ENCODE measurements at regions not wholly inside any gene's neighbourhood (a gene's known extent, or its start where the extent isn't known, plus 50 kb on each side); places are given as distances from the start of the nearest gene placed in this dataset.

DNA sequence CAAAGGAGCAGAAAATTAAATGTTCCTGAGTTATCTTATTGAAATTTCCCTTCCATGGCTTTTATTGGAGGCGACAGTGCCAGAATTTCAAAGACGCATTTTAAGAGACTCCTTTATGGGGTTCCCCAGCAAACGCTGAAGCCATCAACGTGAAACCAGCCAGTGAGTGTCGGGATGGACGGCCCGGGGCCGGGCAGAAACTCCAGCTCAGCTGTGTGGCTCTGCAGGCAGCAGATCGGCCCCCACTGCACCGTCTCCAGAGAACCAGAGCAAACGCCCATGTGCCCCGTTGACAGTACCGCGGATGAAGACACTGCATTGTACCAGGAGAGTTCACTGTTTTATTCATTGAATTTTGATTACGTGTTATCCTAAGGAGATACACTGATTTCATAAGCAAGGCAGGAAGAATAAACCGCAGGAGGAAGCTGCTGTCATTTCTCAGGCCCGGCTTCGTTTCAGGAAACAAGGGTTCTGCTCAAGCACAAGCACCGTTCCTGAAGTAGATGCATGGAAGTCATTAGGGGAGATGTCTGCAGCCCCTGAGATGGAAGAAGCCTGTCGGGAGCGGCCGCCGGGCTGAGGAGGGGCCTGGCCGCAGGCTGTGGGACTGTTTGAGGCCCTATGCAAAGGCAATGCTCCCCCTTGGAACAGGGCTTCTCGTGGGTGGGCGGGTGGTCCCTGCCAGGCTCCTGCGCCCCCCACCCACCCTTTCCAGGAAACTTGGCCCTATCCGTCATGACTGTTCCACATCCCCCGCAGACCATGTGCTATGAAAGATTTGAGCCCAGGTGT lies 639.7 kb downstream of the TBC1D22A start:
- TF ChIP-seq POLR2A (IDR thresholded peaks at IDR 0.05; ENCODE audit: extremely low read depth, insufficient read length) (no peak), MYC (IDR thresholded peaks at IDR 0.05; ENCODE audit: low read depth, low read length) (no peak)
- TF ChIP-seq, protein P1, sequence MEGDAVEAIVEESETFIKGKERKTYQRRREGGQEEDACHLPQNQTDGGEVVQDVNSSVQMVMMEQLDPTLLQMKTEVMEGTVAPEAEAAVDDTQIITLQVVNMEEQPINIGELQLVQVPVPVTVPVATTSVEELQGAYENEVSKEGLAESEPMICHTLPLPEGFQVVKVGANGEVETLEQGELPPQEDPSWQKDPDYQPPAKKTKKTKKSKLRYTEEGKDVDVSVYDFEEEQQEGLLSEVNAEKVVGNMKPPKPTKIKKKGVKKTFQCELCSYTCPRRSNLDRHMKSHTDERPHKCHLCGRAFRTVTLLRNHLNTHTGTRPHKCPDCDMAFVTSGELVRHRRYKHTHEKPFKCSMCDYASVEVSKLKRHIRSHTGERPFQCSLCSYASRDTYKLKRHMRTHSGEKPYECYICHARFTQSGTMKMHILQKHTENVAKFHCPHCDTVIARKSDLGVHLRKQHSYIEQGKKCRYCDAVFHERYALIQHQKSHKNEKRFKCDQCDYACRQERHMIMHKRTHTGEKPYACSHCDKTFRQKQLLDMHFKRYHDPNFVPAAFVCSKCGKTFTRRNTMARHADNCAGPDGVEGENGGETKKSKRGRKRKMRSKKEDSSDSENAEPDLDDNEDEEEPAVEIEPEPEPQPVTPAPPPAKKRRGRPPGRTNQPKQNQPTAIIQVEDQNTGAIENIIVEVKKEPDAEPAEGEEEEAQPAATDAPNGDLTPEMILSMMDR (IDR thresholded peaks at IDR 0.05; ENCODE audit: low read depth, low read length) = no peak

All from NB4 (cell line).